ENCODE measurements at regions not wholly inside any gene's neighbourhood (a gene's known extent, or its start where the extent isn't known, plus 50 kb on each side); places are given as distances from the start of the nearest gene placed in this dataset.
"Not testable (repeated sequence)": the region's sequence is repeated elsewhere in the genome, so short reads cannot be mapped to it uniquely, and the experiment has no call there.

- Histone ChIP-seq H3K27me3 (peaks cover 10% of the 10 kb centered on the region), H3K9me3 (no peaks in the 10 kb centered on the region), H3K27ac (no peak overlapping the region), H3K4me1 (no peaks in the 10 kb centered on the region), H3K4me3 (no peak overlapping the region), H3K36me3 (no peaks in the 10 kb centered on the region)
- WGBS, 2 donors (ENCODE audit: low coverage in 1 of 2) = 23 to 34% methylated on average over 9 to 15 of the region's 15 CpGs
- ATAC-seq = no peak
- TF ChIP-seq POLR2A (IDR thresholded peaks at IDR 0.05) (no peak), POLR2AphosphoS5 (IDR thresholded peaks at IDR 0.05) (no peak), CTCF (IDR thresholded peaks at IDR 0.05) (peak; percentile 18 to 72 (median 52)), EP300 (IDR thresholded peaks at IDR 0.05) (no peak)
Observed at GRCh38 chr19:34041925-34042521, 130.3 kb upstream of the LSM14A start.

DNA sequence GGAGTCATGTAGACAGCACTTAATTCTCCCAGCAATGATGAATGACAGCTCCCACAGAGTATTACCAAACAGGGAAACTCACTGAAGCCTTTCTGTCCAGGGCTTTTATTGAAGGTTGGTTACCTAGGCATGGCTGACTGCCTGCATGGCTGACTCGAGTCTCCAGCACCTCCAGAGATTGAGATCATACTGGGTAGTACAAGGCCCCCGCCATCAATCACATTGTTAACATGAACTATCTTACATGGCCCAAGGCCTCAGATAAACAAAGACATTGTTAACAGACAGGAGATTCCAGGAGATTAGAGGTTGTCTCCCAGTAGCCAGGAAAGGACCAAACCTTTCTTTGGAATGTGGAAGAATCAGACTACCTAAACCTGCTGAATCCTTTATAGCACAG lies 128.3 kb upstream of the LSM14A start:
- no peak for TF ChIP-seq POLR2AphosphoS5 (IDR thresholded peaks at IDR 0.05)
- TF ChIP-seq EP300 (IDR thresholded peaks at IDR 0.05) = no peak
- TF ChIP-seq POLR2A (IDR thresholded peaks at IDR 0.05) = no peak
- no peak for TF ChIP-seq CTCF (IDR thresholded peaks at IDR 0.05)
- 20 to 21% methylated on average over 1 to 2 of the region's 2 CpGs for WGBS, 2 donors (ENCODE audit: low coverage in 1 of 2)
- no peak overlapping the region for H3K27ac ChIP-seq

GRCh38 chr19:34049944-34050343 lies 122.4 kb upstream of the LSM14A start:
- H3K27me3 ChIP-seq = peaks cover 35% of the 10 kb centered on the region

More for the DNA sequence above, 128.3 kb upstream of the LSM14A start:
- no peak for ATAC-seq
- Histone ChIP-seq H3K4me3 (no peak overlapping the region), H3K27me3 (peaks cover 10% of the 10 kb centered on the region), H3K36me3 (no peaks in the 10 kb centered on the region), H3K9me3 (no peaks in the 10 kb centered on the region), H3K4me1 (no peaks in the 10 kb centered on the region)

DNA sequence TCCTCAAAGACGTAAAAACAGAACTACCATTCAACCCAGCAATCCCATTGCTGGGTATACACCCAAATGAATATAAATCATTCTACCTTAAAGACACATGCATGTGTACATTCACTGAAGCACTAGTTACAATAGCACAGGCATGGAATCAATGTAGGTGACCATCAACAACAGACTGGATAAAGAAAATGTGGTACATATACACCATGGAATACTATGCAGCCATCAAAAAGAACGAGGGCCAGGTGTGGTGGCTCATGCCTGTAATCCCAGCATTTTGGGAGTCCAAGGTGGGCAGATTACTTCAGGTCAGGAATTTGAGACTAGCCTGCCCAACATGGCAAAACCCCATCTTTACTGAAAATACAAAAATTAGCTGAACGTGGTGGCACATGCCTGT lies 121.9 kb upstream of the LSM14A start:
- not testable (repeated sequence) for H3K4me3 ChIP-seq, ATAC-seq, H3K4me1 ChIP-seq, H3K27ac ChIP-seq, H3K36me3 ChIP-seq, H3K9me3 ChIP-seq
- 77% methylated on average over 3 of the region's 3 CpGs for WGBS, 2 donors (ENCODE audit: low coverage in 1 of 2)
- peaks cover 39% of the 10 kb centered on the region for H3K27me3 ChIP-seq

More at GRCh38 chr19:34049944-34050343, 122.4 kb upstream of the LSM14A start:
- H3K4me3 ChIP-seq = no peak overlapping the region
- no peaks in the 10 kb centered on the region for H3K4me1 ChIP-seq
- no peak for ATAC-seq
- H3K36me3 ChIP-seq = no peaks in the 10 kb centered on the region
- 67 to 83% methylated on average over 3 of the region's 3 CpGs for WGBS, 2 donors (ENCODE audit: low coverage in 1 of 2)
- TF ChIP-seq POLR2A (IDR thresholded peaks at IDR 0.05) (no peak), EP300 (IDR thresholded peaks at IDR 0.05) (no peak), CTCF (IDR thresholded peaks at IDR 0.05) (no peak), POLR2AphosphoS5 (IDR thresholded peaks at IDR 0.05) (no peak)
- H3K9me3 ChIP-seq = peaks cover 0 to 7% (median 0%) of the 10 kb centered on the region in 3 donors
- H3K27ac ChIP-seq = no peak overlapping the region

DNA sequence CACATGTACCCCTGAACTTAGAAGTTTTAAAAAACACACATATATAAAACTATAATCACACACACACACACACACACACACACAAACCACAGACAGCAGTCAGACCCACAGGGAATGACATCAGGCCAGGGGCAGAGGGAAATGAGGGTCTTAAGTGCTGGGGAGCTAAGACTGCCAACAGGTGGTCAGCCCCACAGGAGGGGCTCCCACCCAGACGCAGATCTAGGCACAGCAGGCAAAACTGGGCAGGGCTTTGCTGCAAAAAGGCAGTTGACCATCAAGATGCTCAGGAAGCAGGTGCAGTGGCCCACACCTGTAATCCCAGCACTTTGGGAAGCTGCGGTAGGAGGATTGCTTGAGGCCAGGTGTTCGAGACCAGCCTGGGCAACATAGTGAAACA lies 121.0 kb upstream of the LSM14A start:
- no peak for TF ChIP-seq POLR2A (IDR thresholded peaks at IDR 0.05)
- TF ChIP-seq CTCF (IDR thresholded peaks at IDR 0.05) = no peak
- no peak for TF ChIP-seq POLR2AphosphoS5 (IDR thresholded peaks at IDR 0.05)
- no peak for TF ChIP-seq EP300 (IDR thresholded peaks at IDR 0.05)
- 93% methylated on average over 3 of the region's 3 CpGs; no CpG with 5 or more reads in 1 of the 2 donors for WGBS, 2 donors (ENCODE audit: low coverage in 1 of 2)

More for the DNA sequence above, 121.0 kb upstream of the LSM14A start:
- H3K36me3 ChIP-seq = no peaks in the 10 kb centered on the region
- peaks cover 48% of the 10 kb centered on the region for H3K27me3 ChIP-seq
- no peak overlapping the region for H3K27ac ChIP-seq
- no peak overlapping the region for H3K4me3 ChIP-seq
- no peak for ATAC-seq
- H3K4me1 ChIP-seq = no peaks in the 10 kb centered on the region
- peaks cover 0 to 7% (median 0%) of the 10 kb centered on the region in 3 donors for H3K9me3 ChIP-seq

Data from gastroesophageal sphincter (tissue), 4 donors.